ENCODE measurements at regions not wholly inside any gene's neighbourhood (a gene's known extent, or its start where the extent isn't known, plus 50 kb on each side); places are given as distances from the start of the nearest gene placed in this dataset.

GRCh38 chr21:38643404-38644023 lies 145.2 kb upstream of the ERG start:
- TF ChIP-seq CTCF (IDR thresholded peaks at IDR 0.05), result no peak
- H3K4me3 ChIP-seq, result no peak overlapping the region
- FAIRE-seq, result no peak

GRCh38 chr21:38645282-38645681 lies 147.0 kb upstream of the ERG start:
- DNase-seq (no peak), FAIRE-seq (no peak), ATAC-seq (peak in 1 of 4 donors; percentile 22)
- intact Hi-C loops (cut with DNase I), result no loop called here
- Histone ChIP-seq H3K4me1 (no peaks in the 10 kb centered on the region), H3K36me3 (no peaks in the 10 kb centered on the region), H3K27ac (no peak overlapping the region), H3K9me3 (no peaks in the 10 kb centered on the region), H3K4me3 (no peak overlapping the region), H3K27me3 (peaks cover 0 to 4% (median 0%) of the 10 kb centered on the region in 4 donors)
- whole genome bisulfite sequencing, 2 donors, result 62 to 69% methylated on average over 3 of the region's 3 CpGs
- TF ChIP-seq CTCF (IDR thresholded peaks at IDR 0.05), result no peak

More at GRCh38 chr21:38643404-38644023, 145.2 kb upstream of the ERG start:
- Histone ChIP-seq H3K4me1 (no peaks in the 10 kb centered on the region), H3K36me3 (no peaks in the 10 kb centered on the region), H3K9me3 (no peaks in the 10 kb centered on the region), H3K27me3 (peaks cover 0 to 4% (median 0%) of the 10 kb centered on the region in 4 donors), H3K27ac (no peak overlapping the region)
- no peak for DNase-seq
- 60 to 67% methylated on average over 7 of the region's 7 CpGs for WGBS, 2 donors
- ATAC-seq, result no peak
- intact Hi-C loops (cut with DNase I), result no loop called here

GRCh38 chr21:38646213-38646837 lies 148.0 kb upstream of the ERG start:
- DNase-seq (no peak), ATAC-seq (peak in 1 of 4 donors; percentile 31), FAIRE-seq (no peak)
- intact Hi-C loops (cut with DNase I), result no loop called here
- Histone ChIP-seq H3K27ac (no peak overlapping the region), H3K27me3 (peaks cover 0 to 4% (median 0%) of the 10 kb centered on the region in 4 donors), H3K4me3 (no peak overlapping the region), H3K9me3 (no peaks in the 10 kb centered on the region), H3K4me1 (no peaks in the 10 kb centered on the region), H3K36me3 (no peaks in the 10 kb centered on the region)
- TF ChIP-seq CTCF (IDR thresholded peaks at IDR 0.05), result no peak
- WGBS, 2 donors, result 57 to 71% methylated on average over 5 of the region's 5 CpGs

- FAIRE-seq (no peak), ATAC-seq (no peak), DNase-seq (no peak)
- no peak overlapping the region for H3K27ac ChIP-seq
- H3K36me3 ChIP-seq, result no peaks in the 10 kb centered on the region
- intact Hi-C loops (cut with DNase I), result no loop called here
- H3K4me3 ChIP-seq, result no peak overlapping the region
- H3K9me3 ChIP-seq, result no peaks in the 10 kb centered on the region
- no peaks in the 10 kb centered on the region for H3K4me1 ChIP-seq
- no peaks in the 10 kb centered on the region for H3K27me3 ChIP-seq
- WGBS, 2 donors, result 66 to 73% methylated on average over 15 of the region's 15 CpGs
- no peak for TF ChIP-seq CTCF (IDR thresholded peaks at IDR 0.05)
These were observed 150.8 kb upstream of the ERG start for GRCh38 chr21:38649120-38649519.

GRCh38 chr21:38651570-38651969 lies 153.3 kb upstream of the ERG start:
- Histone ChIP-seq H3K27ac (no peak overlapping the region), H3K4me3 (no peak overlapping the region), H3K9me3 (no peaks in the 10 kb centered on the region), H3K27me3 (peaks cover 0 to 5% (median 0%) of the 10 kb centered on the region in 4 donors), H3K4me1 (no peaks in the 10 kb centered on the region), H3K36me3 (no peaks in the 10 kb centered on the region)
- intact Hi-C loops (cut with DNase I), result no loop called here
- ATAC-seq (no peak), FAIRE-seq (no peak), DNase-seq (no peak)
- WGBS, 2 donors, result 54 to 75% methylated on average over 6 of the region's 6 CpGs
- TF ChIP-seq CTCF (IDR thresholded peaks at IDR 0.05), result no peak

Data from pancreas (tissue), 10 donors.